WTC11 (cell line): ENCODE measurements at regions not wholly inside any gene's neighbourhood (a gene's known extent, or its start where the extent isn't known, plus 50 kb on each side); places are given as distances from the start of the nearest gene placed in this dataset.

Experiments
- CTCF ChIP-seq: fragments of 200-600 bp; IDR thresholded peaks from 2 replicates; pipeline ENCODE4 v1.8.0; 2022; ENCODE audit warnings: antibody characterized with exemption
- USF2 ChIP-seq: sonication (generic); formaldehyde crosslinking; IDR thresholded peaks from 2 replicates; pipeline ENCODE4 v1.8.1; 2023; ENCODE audit warnings: mild to moderate bottlenecking, missing genetic modification reagents, moderate library complexity

GRCh38 chr20:54806462-54806861, 331.1 kb downstream of the DOK5 start:
- TF ChIP-seq USF2 (CRISPR knock-in tag) (no peak), CTCF (no peak)
